ENCODE measurements at regions not wholly inside any gene's neighbourhood (a gene's known extent, or its start where the extent isn't known, plus 50 kb on each side); places are given as distances from the start of the nearest gene placed in this dataset.

- H3K4me1 ChIP-seq: no peaks in the 10 kb centered on the region
- intact Hi-C loops (cut with DNase I; ENCODE audit: low total_unique reads): no loop called here
- H3K4me3 ChIP-seq: no peak overlapping the region
- no peak for DNase-seq
- TF ChIP-seq EP300 (IDR thresholded peaks at IDR 0.05; ENCODE audit: low read depth) (no peak), POLR2A (IDR thresholded peaks at IDR 0.05) (no peak), POLR2AphosphoS5 (IDR thresholded peaks at IDR 0.05) (no peak), CTCF (IDR thresholded peaks at IDR 0.05) (no peak)
- WGBS, 2 donors (ENCODE audit: low coverage in 1 of 2): 74 to 82% methylated on average over 1 of the region's 1 CpG
- H3K27ac ChIP-seq: no peak overlapping the region
- no peaks in the 10 kb centered on the region for H3K27me3 ChIP-seq
- H3K36me3 ChIP-seq: no peaks in the 10 kb centered on the region
- no peaks in the 10 kb centered on the region for H3K9me3 ChIP-seq
- in situ Hi-C loops (cut with MboI; ENCODE audit: low pct_ligation_motif_present in 1 of 4, low pct_unique_long_range_greater_than_20kb in 1 of 4, low sequenced_read_pairs in 3 of 4): no loop called here
Measured at GRCh38 chr7:41445432-41445831, 257.5 kb downstream of the INHBA start.

- in situ Hi-C loops (cut with MboI; ENCODE audit: low pct_ligation_motif_present in 1 of 4, low pct_unique_long_range_greater_than_20kb in 1 of 4, low sequenced_read_pairs in 3 of 4): no loop called here
- no peak for DNase-seq
Measured at GRCh38 chr7:41439515-41439879, 263.4 kb downstream of the INHBA start.

GRCh38 chr7:41438705-41439514 is 264.0 kb downstream of the INHBA start:
- Histone ChIP-seq H3K27me3 (no peaks in the 10 kb centered on the region), H3K27ac (no peak overlapping the region), H3K4me3 (no peak overlapping the region), H3K4me1 (no peaks in the 10 kb centered on the region), H3K9me3 (no peaks in the 10 kb centered on the region), H3K36me3 (no peaks in the 10 kb centered on the region)
- TF ChIP-seq POLR2AphosphoS5 (IDR thresholded peaks at IDR 0.05): no peak
- no peak for TF ChIP-seq POLR2A (IDR thresholded peaks at IDR 0.05)
- no peak for TF ChIP-seq CTCF (IDR thresholded peaks at IDR 0.05)
- TF ChIP-seq EP300 (IDR thresholded peaks at IDR 0.05; ENCODE audit: low read depth): no peak
- no peak for DNase-seq
- 90% methylated on average over 5 to 8 of the region's 8 CpGs for WGBS, 2 donors (ENCODE audit: low coverage in 1 of 2)
- intact Hi-C loops (cut with DNase I; ENCODE audit: low total_unique reads) (no loop called here), in situ Hi-C loops (cut with MboI; ENCODE audit: low pct_ligation_motif_present in 1 of 4, low pct_unique_long_range_greater_than_20kb in 1 of 4, low sequenced_read_pairs in 3 of 4) (no loop called here)

More at GRCh38 chr7:41439515-41439879, 263.4 kb downstream of the INHBA start:
- Histone ChIP-seq H3K36me3 (no peaks in the 10 kb centered on the region), H3K4me3 (no peak overlapping the region), H3K4me1 (no peaks in the 10 kb centered on the region), H3K27me3 (no peaks in the 10 kb centered on the region), H3K27ac (no peak overlapping the region), H3K9me3 (no peaks in the 10 kb centered on the region)
- TF ChIP-seq EP300 (IDR thresholded peaks at IDR 0.05; ENCODE audit: low read depth) (no peak), POLR2A (IDR thresholded peaks at IDR 0.05) (no peak), POLR2AphosphoS5 (IDR thresholded peaks at IDR 0.05) (no peak)
- WGBS, 2 donors (ENCODE audit: low coverage in 1 of 2): 42 to 66% methylated on average over 2 to 7 of the region's 7 CpGs
- intact Hi-C loops (cut with DNase I; ENCODE audit: low total_unique reads): no loop called here

GRCh38 chr7:41437257-41438196 is 265.4 kb downstream of the INHBA start:
- H3K4me1 ChIP-seq: no peaks in the 10 kb centered on the region

More at GRCh38 chr7:41437257-41438196, 265.4 kb downstream of the INHBA start:
- TF ChIP-seq EP300 (IDR thresholded peaks at IDR 0.05; ENCODE audit: low read depth): no peak
- TF ChIP-seq POLR2AphosphoS5 (IDR thresholded peaks at IDR 0.05): no peak
- TF ChIP-seq POLR2A (IDR thresholded peaks at IDR 0.05): no peak
- no peak for TF ChIP-seq CTCF (IDR thresholded peaks at IDR 0.05)
- no peak overlapping the region for H3K27ac ChIP-seq
- H3K9me3 ChIP-seq: no peaks in the 10 kb centered on the region
- intact Hi-C loops (cut with DNase I; ENCODE audit: low total_unique reads): loop anchor here (2.0 kb wide), 1 partner anchor 863 kb away; no protein-coding TSS in a partner anchor
- no peaks in the 10 kb centered on the region for H3K27me3 ChIP-seq
- no peak for DNase-seq
- H3K36me3 ChIP-seq: no peaks in the 10 kb centered on the region
- in situ Hi-C loops (cut with MboI; ENCODE audit: low pct_ligation_motif_present in 1 of 4, low pct_unique_long_range_greater_than_20kb in 1 of 4, low sequenced_read_pairs in 3 of 4): no loop called here
- 63 to 71% methylated on average over 7 to 10 of the region's 10 CpGs for WGBS, 2 donors (ENCODE audit: low coverage in 1 of 2)
- H3K4me3 ChIP-seq: no peak overlapping the region
